HG03460 (cell line): ENCODE measurements at regions not wholly inside any gene's neighbourhood (a gene's known extent, or its start where the extent isn't known, plus 50 kb on each side); places are given as distances from the start of the nearest gene placed in this dataset.
"Not testable (repeated sequence)": the region's sequence is repeated elsewhere in the genome, so short reads cannot be mapped to it uniquely, and the experiment has no call there.

Experiments
- ATAC-seq: cut with Tn5 transposase; IDR thresholded peaks from one replicate; pipeline ENCODE4 v1.9.1; 2021; ENCODE audit not compliant: unreplicated experiment

GRCh38 chr10:87300163-87300562 is 57.4 kb upstream of the NUTM2D start:
- ATAC-seq = not testable (repeated sequence)

GRCh38 chr10:87301466-87302115 is 56.0 kb upstream of the NUTM2D start:
- ATAC-seq = peak; percentile 96

- not testable (repeated sequence) for ATAC-seq
Measured at GRCh38 chr10:87302132-87302531, 55.4 kb upstream of the NUTM2D start.

GRCh38 chr10:87303707-87304106 is 53.8 kb upstream of the NUTM2D start:
- not testable (repeated sequence) for ATAC-seq

- ATAC-seq = not testable (repeated sequence)
Measured at GRCh38 chr10:87306681-87307080, 50.9 kb upstream of the NUTM2D start.
